ENCODE measurements at regions not wholly inside any gene's neighbourhood (a gene's known extent, or its start where the extent isn't known, plus 50 kb on each side); places are given as distances from the start of the nearest gene placed in this dataset.

- no peak for DNase-seq
Observed at GRCh38 chr5:30698217-30698616, 495.3 kb upstream of the CDH6 start.

- DNase-seq = no peak
Observed at GRCh38 chr5:30693326-30693725, 500.2 kb upstream of the CDH6 start.

- no peak for DNase-seq
Observed at GRCh38 chr5:30690931-30691330, 502.6 kb upstream of the CDH6 start.

- DNase-seq = no peak
Observed at GRCh38 chr5:30687461-30687860, 506.0 kb upstream of the CDH6 start.

GRCh38 chr5:30686530-30686929 lies 507.0 kb upstream of the CDH6 start:
- DNase-seq = no peak

DNA sequence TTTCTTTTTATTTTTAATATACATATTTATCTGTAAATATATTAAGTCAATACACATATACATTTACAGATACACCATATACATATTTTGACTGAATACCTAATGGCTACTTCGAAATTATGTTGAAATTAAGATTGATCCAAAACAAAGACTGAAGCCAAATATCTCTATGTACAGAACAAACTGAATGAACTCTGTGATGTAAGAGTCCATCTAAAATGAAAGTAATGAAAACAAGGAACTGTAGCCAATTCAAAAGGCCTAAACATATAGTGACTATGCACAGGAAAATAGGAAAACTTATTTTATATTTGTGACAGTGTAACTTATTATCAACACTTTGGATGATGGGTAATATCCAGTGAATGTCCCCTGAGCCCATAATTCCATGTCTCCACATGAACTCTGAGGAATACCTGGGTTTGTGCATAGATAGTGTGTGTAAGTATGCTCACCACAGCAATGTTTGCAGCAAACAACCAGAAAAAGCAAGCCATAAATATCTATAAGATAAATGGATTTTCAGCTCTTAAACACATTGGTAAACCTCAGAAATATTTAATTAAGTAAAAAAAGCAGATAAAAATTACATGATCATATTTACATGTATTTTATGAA lies 517.2 kb upstream of the CDH6 start:
- DNase-seq = no peak

DNA sequence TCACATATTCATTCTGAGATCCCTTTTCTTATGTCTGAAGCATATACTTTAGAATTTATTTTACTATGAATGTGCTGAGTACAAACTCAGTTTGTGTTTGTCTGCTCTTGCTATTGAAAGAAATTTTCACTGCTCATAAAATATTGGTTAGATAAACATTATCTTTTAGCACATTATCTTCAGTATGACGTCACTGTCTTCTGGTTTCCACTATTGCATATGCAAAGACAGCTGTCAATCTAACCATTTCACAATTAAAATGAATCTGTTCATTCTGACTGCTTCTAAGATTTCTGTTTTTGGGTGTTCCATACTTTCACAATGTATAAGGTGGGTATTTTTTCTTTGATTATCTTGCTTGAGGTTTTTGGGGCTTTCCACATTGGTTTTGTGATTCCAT lies 526.2 kb upstream of the CDH6 start:
- DNase-seq = no peak

- DNase-seq = no peak
Observed at GRCh38 chr5:30663536-30663935, 530.0 kb upstream of the CDH6 start.

DNA sequence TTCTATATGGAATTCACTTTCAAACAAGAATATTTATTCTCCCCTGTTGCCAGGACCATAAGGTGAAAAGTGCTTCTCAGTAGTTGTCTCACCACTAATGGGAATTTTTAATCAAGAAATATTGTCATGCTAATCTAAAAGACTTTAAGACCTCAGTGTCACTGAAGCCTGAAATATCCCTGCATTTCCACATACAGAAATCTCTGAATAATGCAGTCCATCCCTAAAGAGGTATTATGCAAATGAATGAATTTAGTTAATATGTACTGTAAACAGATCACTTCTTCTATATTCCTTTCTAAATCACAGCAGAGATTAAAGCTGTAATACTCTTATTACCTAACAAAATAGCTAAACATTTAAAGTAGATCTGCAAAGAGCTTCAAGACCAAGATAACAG lies 531.1 kb upstream of the CDH6 start:
- no peak for DNase-seq

DNA sequence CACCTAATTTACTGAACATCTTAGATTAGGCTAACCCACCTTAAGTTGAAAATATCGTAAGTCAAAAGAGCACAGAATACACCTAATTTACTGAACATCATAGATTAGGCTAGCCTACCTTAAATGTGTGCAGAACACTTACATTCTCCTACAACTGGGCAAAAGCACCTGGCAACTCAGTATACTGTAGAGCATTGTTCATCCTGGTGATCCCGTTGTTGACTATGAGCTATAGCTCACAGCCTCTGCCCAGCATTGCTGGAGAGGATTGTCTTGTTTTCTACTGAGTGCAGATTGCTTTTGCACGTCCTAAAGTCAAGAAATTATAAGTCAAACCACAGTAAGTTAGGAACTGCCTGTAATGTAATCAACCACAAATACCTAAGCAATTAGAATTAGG lies 531.8 kb upstream of the CDH6 start:
- no peak for DNase-seq

DNA sequence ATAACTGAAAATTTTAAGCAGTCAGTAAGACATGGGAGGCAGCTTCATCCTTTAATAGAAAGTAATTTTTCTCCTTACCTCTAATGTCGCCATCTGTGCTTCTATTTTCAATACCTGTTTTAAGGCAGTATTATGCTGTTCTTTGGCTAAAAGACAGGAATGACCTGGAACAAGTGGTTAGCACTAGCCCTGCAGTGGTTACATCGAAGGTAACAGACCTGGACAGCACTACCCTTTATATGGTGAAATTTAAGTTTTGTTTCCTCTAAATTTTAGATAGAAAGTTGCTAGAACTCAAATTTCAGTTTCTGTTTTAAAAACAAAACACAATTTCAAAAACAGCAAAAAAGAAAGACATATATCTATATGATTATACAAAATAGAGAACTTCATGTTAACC lies 534.1 kb upstream of the CDH6 start:
- DNase-seq = no peak

DNA sequence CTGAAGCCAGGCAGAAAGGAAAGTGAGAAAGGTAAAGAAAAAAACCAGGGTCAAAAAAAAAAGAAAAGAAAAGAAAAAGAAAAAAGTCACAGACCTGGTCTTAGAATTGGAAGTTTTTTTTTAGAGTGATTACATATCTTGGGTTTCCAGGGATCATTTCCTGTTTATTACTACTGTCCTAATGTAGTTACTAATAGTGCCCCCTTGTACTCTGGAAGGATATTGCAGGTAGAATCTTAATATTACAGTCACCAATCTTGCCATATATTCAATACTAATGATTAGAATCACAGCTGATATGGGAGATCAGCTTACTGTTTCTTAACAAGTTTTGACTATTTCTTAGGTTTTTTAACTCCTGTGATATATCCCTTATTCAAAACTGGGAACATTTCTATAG lies 543.2 kb upstream of the CDH6 start:
- no peak for DNase-seq

GRCh38 chr5:30638899-30639298 lies 554.6 kb upstream of the CDH6 start:
- no peak for DNase-seq

DNA sequence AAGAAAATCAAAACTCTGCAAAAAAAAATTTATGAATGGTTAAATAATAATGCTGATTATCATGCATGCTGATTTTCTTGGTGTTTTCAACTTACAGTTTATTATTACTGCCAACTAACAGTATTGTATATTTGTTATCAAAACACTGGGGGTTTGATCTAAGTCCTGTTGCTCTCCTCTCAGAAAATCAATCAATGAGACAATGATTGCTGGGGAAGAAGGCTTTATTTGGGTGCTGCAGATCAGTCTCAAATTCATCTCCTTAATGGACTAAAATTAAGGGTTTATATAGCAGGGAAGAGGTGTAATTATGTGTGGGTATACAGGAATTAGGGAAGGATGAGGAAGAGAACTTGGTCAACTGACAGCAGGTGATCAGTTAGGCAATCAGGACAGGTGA lies 565.5 kb upstream of the CDH6 start:
- DNase-seq = no peak

- no peak for DNase-seq
Observed at GRCh38 chr5:30626557-30626956, 566.9 kb upstream of the CDH6 start.

DNA sequence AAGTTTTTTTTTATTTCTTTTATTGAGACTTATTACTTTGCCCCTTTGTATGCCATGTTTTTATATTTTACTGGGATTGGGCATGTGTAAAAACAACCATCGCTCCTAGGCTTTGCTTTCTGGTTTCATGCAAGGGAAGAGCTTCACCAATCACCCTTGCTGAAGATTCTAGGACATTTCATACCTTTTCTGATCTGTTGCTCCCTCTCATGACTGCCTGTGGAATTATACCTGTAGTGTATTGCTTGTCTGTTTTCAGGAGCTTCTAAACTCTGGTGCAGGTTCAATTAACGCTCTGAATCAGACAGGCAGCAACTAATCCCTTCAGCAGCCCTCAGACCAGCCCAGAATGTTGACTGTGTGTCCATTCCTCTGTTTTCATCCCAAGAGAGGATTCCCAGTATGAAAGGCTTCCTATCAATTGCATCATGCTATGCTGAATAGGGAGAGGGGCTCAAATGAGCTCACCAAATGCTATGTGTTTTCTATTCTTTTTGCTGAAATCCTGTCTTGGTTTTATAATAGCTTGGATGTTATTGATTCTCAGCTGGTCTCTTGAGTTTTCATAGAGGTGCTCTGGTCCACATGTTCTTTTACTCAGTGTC lies 572.9 kb upstream of the CDH6 start:
- no peak for DNase-seq

DNA sequence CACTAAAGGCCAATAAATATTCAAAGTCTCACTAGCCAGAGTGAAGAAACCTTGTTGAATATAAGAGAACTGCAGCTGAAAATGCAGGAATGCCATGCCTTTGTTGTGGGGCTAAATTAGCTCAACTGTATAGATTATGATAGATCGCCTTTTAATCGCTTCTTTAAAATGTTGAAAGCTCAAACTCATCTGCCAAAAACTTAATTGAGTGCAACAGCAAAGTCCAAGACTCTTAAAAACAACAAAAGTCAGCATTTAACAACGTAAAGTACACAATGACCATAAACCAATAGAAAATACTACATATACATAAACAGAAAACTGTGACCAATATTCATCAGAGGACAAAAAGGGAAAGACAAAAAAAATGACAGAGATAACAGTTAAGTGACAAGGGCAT lies 585.0 kb upstream of the CDH6 start:
- DNase-seq = no peak

DNA sequence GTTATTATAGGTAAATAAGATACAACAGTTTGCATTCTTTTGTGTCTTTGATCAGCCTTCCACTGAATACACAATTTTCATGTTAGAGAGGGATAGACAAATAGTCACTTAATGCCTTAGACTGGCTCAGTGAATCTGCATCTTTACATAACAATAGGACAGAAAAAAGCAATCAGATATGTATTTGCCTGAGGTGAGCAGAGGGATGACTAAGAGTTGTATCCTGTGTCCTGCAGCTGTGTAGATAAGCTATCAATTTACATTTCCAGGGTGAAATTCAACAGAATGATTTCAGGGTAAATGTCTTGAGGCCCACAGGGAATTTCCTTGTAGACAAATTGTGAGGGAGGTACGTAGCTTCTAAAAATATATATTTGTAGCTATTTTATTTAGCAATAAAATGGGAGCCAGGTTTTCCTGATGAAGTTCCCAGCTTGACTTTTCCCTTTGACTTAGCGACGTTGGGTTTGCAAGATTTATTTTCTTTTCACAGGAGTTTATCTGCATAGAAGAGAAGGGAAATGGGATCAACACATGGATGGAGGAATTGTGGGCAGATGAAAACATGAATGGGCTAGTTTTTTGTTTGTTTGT lies 586.1 kb upstream of the CDH6 start:
- DNase-seq = no peak

- DNase-seq = no peak
Observed at GRCh38 chr5:30605693-30606268, 587.7 kb upstream of the CDH6 start.

DNA sequence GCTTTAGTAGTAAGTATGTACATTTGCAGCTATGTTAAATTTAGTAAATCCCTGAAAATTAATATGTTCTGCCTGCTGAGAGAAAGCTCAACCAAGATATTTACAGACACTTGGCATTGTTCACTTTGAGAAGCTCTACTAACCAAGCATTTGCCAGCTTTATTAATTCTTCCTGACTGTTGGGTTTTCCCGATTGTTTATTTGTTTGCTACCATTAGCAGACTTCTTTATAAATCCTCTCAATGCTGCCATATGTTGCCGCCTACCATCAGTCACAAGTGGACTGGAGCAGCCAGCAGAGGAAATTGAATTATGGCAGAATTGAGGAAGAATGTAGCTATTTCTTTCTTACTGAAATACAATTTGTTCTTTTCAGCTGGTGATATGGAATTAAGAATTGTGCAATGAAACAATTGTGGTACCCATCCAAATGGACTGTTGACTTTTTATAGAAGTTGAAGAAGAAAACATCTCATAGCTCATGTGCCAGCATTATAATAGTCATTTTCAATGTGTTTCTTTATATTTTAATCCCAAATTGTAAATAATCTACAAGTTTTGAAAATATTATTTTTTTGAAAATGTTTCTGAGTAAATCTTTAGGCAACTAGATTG lies 588.7 kb upstream of the CDH6 start:
- no peak for DNase-seq

DNA sequence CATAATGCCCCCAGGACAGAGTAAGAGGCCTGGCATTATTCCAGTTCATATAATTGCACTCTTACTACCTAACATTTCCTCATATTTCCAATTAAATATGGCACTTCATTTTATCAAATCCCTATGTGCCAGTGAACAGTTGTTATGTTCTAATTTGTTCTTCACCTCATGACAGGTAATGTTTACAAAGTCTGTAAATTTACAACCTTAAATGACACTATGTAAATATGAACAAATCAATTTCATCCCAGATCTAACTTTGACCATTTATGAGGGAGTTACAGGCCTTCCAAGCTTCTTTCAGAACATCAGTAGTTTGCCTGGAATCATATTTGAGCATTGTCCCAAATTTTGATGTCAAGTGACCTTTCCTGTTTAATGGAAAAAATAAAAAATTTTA lies 592.6 kb upstream of the CDH6 start:
- DNase-seq = no peak

GRCh38 chr5:30596495-30597064 lies 596.9 kb upstream of the CDH6 start:
- no peak for DNase-seq

GRCh38 chr5:30594331-30594730 lies 599.2 kb upstream of the CDH6 start:
- DNase-seq = no peak

GRCh38 chr5:30592833-30593232 lies 600.7 kb upstream of the CDH6 start:
- DNase-seq = no peak
